SH-SY5Y (cell line): ENCODE measurements at regions not wholly inside any gene's neighbourhood (a gene's known extent, or its start where the extent isn't known, plus 50 kb on each side); places are given as distances from the start of the nearest gene placed in this dataset.

Experiments
- GATA2 ChIP-seq: IDR thresholded peaks from 2 replicates; pipeline ENCODE4 v1.6.1; 2011; ENCODE audit warnings: mild to moderate bottlenecking, low read depth, low read length
- GATA3 ChIP-seq: IDR thresholded peaks from 2 replicates; pipeline ENCODE4 v1.6.1; 2011; ENCODE audit warnings: low read depth, mild to moderate bottlenecking, low read length, moderate library complexity

- no peak for TF ChIP-seq GATA2
- TF ChIP-seq GATA3 = no peak
Observed at GRCh38 chr13:26996965-26997752, 174.5 kb downstream of the USP12 start.

DNA sequence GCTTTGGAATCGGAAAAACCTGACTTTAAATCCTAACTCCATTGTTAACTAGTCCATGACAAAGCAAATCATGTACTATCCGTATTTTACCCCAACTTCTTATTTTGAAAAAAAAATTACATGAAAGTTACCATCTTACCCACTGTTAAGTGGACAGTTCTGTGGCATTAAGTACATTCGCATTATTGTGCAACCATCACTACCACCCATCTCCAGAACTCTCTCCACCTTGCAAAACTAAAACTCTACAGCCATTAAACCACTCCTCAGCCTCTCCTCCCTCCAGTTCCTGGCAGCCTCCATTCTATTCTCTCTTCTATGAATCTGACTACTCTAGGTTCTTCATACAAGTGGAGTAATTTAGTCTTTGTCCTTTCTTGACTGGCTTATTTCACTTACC lies 176.5 kb downstream of the USP12 start:
- TF ChIP-seq GATA2 = no peak
- TF ChIP-seq GATA3 = no peak

DNA sequence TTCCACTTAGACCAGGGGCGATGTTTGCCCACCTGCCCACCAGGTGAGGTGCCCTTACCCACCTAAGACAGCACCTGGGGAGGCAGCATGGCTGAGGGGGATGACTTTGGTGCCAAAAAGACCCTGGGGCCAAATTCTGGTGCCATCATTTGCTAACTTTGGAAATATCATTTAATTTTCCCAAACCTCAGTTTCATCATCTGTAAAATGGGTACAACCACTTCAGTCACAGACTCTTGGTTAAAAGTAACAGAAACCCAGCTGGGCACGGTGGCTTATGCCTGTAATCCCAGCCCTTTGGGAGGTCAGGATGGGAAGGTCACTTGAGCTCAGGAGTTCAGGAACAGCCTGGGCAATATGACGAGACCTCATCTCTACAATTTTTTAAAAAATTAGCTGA lies 177.8 kb downstream of the USP12 start:
- TF ChIP-seq GATA3 = no peak
- TF ChIP-seq GATA2 = no peak

GRCh38 chr13:26992951-26993719 lies 178.5 kb downstream of the USP12 start:
- no peak for TF ChIP-seq GATA3

DNA sequence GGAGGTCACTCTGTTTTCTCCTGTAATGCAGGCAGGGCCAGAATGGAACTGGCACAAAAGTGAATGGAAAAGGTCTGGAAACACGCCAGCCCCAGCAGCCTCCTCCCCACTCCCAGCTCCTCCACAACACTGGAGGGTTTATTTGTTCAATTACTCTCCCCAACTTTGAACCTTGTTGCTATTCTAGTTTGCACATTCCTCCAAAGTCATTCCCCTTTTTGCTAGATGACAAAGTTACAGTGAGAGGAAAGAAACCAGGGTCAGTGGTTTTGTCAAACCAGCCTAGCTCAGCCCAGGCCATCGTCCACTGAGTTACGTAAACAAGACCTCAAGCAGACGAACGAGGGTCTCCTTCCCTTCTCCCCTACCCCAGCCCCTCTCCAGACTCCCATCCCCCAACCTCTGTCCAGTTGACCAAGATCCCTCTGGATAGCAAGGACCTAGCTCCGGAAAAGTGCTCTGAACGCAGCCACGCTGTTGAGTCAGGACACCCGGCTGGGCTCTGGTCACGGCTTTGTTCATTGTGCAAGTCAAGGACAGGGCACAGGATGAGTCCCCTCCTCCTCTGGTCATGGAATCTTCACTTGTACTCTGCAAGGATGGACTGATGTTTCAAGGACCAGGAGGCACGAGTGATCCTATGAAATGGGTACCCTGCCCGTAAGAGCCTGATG lies 180.0 kb downstream of the USP12 start:
- TF ChIP-seq GATA2 = no peak
- TF ChIP-seq GATA3 = no peak

GRCh38 chr13:26989957-26990713 lies 181.5 kb downstream of the USP12 start:
- TF ChIP-seq GATA2 = no peak
- no peak for TF ChIP-seq GATA3

DNA sequence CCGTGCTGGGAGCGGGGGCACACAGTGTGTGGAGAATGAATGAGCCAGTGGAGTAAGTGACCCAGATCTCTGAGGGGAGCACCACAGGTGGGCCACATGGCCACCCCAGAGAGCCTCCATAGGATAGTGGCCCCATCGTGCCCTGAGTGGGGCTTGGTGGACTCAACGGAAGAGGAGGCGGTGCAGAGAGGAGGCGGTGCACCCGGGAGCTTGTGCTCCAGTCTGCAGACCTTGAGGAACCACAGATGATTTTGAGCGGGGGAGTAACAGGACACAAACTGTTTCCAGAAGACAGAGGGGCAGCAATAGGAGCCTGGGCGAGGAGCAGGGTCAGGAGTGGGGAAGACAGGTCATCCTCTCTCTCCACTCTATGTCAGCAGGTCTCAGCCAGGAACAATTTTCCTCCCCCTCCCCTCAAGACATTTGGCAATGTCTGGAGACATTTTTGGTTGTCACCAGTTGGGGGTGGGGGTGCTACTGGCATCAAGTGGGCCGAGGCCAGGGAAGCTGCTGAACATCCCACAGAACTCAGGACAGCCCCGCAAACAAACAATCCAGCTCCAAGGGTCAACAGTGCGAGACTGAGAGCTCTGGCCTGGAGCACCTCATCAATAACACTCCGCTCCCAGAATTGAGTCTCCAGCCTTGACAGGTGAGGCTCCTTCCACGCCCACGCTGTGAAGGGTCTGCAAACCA lies 182.2 kb downstream of the USP12 start:
- TF ChIP-seq GATA2 = no peak
- TF ChIP-seq GATA3 = no peak

DNA sequence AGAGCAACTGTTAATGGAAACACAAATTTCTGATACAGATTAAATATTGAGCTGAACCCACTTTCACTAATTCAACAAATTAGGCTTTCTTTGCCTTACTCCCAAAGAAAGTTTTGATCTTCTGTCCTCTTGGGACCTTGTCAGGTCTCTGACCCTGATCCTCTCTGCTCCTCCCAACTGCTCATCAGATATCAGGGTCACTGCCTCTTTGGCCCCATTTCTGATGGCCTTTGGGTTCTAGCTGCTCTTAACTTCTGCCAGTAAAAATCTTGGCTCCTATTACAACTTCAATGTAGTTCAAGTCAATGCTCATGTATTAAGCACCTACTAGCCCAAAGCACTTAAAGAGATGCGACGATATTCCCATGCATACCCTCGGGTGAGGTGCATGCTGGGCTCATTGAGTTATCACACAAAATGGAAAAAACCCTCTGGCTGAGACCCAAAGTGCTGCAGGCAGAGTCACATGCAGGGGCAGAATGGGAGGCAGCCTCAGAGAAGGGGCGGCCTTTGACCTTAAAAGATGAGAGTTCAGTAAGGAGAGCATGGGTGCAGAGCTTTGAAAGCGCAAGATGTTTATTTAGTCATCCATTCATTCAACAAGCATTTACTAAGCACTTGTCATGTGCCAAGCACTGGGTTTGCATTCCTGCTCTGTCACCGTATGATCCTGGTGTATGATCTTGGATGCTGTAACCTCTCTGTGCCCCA lies 183.4 kb downstream of the USP12 start:
- TF ChIP-seq GATA2 (no peak), GATA3 (no peak)

DNA sequence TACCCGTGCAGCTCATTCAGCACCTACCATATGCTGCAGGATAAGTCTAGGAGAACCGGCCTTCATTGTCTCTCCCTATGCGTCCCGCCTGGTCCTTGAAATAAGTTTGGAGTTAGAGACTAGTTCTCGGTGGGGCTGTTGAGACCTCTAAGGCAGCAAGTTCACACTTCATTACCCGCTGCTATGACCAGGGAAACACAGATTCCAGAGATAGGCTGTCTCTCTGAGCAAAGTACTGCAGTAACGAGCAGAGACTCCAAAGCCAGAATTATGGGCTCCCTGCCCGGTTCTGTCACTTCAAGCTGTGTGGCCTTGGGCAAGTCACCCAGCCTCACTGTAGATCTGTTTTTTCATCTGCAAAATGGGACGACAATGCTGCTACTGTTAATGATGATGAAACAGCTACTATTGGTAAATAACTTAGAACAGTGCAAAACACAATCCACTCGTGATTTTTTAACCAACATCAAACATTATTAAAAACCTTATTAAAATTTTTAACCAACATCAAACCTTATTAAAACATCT lies 184.1 kb downstream of the USP12 start:
- no peak for TF ChIP-seq GATA2
- no peak for TF ChIP-seq GATA3

- no peak for TF ChIP-seq GATA2
- TF ChIP-seq GATA3 = no peak
Observed at GRCh38 chr13:26985285-26985878, 186.2 kb downstream of the USP12 start.

DNA sequence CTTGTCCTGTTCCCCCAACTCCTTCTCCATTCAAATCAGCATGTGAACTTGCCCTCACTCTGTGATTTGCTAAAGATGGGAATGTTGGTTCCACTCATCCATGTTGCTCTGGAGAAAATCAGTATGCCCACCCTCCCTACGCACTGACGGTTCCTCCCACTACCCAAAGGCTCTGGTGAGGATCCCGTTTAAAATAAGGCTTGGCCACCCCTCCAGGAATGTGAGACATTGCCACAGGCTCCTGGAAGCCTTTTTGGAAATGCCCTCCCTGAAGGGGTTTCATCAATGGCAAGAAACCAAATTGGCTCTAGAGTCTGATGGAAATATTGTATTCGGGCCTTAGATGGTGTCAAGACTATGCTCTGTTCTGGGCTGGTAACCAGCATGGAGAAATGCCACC lies 187.3 kb downstream of the USP12 start:
- TF ChIP-seq GATA3 (no peak), GATA2 (no peak)
